ENCODE measurements at regions not wholly inside any gene's neighbourhood (a gene's known extent, or its start where the extent isn't known, plus 50 kb on each side); places are given as distances from the start of the nearest gene placed in this dataset.

DNA sequence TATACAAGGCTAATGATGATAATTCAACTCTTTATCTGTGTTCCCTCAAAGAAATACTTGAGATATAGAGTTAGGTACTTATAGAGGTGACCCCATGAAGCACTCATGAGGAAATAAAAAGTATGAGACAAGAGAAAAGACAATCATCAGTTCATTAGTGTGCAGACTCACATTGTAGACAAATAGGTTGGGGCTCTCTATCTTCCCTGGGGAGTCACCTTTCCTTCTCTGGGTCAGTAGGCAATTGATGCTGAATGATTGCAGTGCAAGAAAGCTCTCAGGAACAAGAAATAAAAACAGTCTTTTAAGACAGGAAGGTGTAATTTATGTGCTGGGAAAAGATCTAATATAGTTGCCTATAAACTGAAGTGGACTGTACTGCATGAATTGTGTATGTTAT is 1357.6 kb upstream of the EPHA6 start:
- no peaks in the 10 kb centered on the region for H3K9me3 ChIP-seq (ENCODE audit: insufficient read depth, low read length)
- H2AFZ ChIP-seq (ENCODE audit: low read depth, low read length, severe bottlenecking), result no peak overlapping the region
- H3K9me2 ChIP-seq (replicated peaks; ENCODE audit: insufficient read depth, low read length), result no peaks in the 10 kb centered on the region
- no peak overlapping the region for H3K4me3 ChIP-seq (ENCODE audit: insufficient read depth, low read length, poor library complexity, severe bottlenecking)
- H4K20me1 ChIP-seq (ENCODE audit: low read depth, low read length), result no peaks in the 10 kb centered on the region
- no peaks in the 10 kb centered on the region for H3K36me3 ChIP-seq (ENCODE audit: low read length)
- no peak for TF ChIP-seq EZH2phosphoT487 (conservative IDR thresholded peaks at IDR 0.05; ENCODE audit: low read length)
- TF ChIP-seq, protein P1, sequence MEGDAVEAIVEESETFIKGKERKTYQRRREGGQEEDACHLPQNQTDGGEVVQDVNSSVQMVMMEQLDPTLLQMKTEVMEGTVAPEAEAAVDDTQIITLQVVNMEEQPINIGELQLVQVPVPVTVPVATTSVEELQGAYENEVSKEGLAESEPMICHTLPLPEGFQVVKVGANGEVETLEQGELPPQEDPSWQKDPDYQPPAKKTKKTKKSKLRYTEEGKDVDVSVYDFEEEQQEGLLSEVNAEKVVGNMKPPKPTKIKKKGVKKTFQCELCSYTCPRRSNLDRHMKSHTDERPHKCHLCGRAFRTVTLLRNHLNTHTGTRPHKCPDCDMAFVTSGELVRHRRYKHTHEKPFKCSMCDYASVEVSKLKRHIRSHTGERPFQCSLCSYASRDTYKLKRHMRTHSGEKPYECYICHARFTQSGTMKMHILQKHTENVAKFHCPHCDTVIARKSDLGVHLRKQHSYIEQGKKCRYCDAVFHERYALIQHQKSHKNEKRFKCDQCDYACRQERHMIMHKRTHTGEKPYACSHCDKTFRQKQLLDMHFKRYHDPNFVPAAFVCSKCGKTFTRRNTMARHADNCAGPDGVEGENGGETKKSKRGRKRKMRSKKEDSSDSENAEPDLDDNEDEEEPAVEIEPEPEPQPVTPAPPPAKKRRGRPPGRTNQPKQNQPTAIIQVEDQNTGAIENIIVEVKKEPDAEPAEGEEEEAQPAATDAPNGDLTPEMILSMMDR (IDR thresholded peaks at IDR 0.05; ENCODE audit: insufficient read depth, low read length, poor library complexity, severe bottlenecking), result no peak
- H3F3A ChIP-seq (ENCODE audit: insufficient read depth), result no peaks in the 10 kb centered on the region
- H3K27ac ChIP-seq (ENCODE audit: low read depth, low read length), result no peak overlapping the region
- H3K4me2 ChIP-seq (ENCODE audit: low read depth, low read length, poor library complexity, severe bottlenecking), result no peak overlapping the region
- no peaks in the 10 kb centered on the region for H3K79me2 ChIP-seq (ENCODE audit: insufficient read depth, low read length)
- no peak overlapping the region for H3K9ac ChIP-seq (ENCODE audit: low read length)
- H3K27me3 ChIP-seq (ENCODE audit: low read length), result no peaks in the 10 kb centered on the region

DNA sequence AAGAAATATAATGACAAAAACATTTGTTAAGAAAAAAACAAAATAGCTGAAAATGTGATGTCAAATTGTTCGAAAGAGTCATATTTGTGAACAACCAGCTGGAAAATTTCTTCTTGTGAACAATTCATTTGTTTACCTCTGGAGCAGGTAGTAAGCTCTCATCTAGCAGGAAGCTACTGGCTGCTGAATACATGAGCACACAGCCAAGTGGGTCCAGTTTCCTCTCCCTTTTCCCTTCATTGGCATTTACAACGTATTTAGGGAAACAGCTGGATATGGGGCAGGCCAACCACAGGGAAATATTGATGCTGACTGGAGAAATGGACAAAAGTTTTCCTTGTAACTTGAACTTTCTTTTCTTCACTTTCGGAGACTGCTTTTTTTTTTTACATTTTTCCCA is 1354.7 kb upstream of the EPHA6 start:
- H3K4me3 ChIP-seq (ENCODE audit: insufficient read depth, low read length, poor library complexity, severe bottlenecking), result no peak overlapping the region
- H3K79me2 ChIP-seq (ENCODE audit: insufficient read depth, low read length), result no peaks in the 10 kb centered on the region
- H3K4me2 ChIP-seq (ENCODE audit: low read depth, low read length, poor library complexity, severe bottlenecking), result no peak overlapping the region
- TF ChIP-seq EZH2phosphoT487 (conservative IDR thresholded peaks at IDR 0.05; ENCODE audit: low read length), result no peak
- TF ChIP-seq, protein P1 (IDR thresholded peaks at IDR 0.05; ENCODE audit: insufficient read depth, low read length, poor library complexity, severe bottlenecking), result no peak
- no peaks in the 10 kb centered on the region for H3K9me2 ChIP-seq (replicated peaks; ENCODE audit: insufficient read depth, low read length)
- no peaks in the 10 kb centered on the region for H3K9me3 ChIP-seq (ENCODE audit: insufficient read depth, low read length)
- H3K27ac ChIP-seq (ENCODE audit: low read depth, low read length), result no peak overlapping the region
- H2AFZ ChIP-seq (ENCODE audit: low read depth, low read length, severe bottlenecking), result no peak overlapping the region
- no peaks in the 10 kb centered on the region for H4K20me1 ChIP-seq (ENCODE audit: low read depth, low read length)
- no peaks in the 10 kb centered on the region for H3K27me3 ChIP-seq (ENCODE audit: low read length)
- no peak overlapping the region for H3K9ac ChIP-seq (ENCODE audit: low read length)
- H3F3A ChIP-seq (ENCODE audit: insufficient read depth), result no peaks in the 10 kb centered on the region
- no peaks in the 10 kb centered on the region for H3K36me3 ChIP-seq (ENCODE audit: low read length)

DNA sequence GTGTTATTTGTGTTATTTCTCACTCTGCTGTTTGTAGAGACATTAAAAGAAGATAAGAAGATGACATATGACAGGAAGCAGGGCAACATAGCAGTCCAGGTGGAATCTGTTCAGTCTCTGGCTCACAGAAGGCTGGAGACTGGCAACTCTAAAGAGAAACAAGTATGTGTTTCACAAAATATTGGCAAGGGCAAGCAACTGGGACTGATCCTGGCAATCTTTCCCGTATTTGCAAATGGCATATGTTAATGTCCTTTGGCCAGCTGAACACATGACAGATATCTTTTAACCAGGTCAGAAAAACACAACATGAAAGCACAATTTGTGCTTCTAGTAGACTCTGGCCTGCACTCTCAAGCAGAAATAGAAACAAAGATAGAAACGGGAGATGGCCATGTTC is 1354.1 kb upstream of the EPHA6 start:
- no peak overlapping the region for H3K4me2 ChIP-seq (ENCODE audit: low read depth, low read length, poor library complexity, severe bottlenecking)
- no peak overlapping the region for H3K27ac ChIP-seq (ENCODE audit: low read depth, low read length)
- no peaks in the 10 kb centered on the region for H3K36me3 ChIP-seq (ENCODE audit: low read length)
- H3F3A ChIP-seq (ENCODE audit: insufficient read depth), result no peaks in the 10 kb centered on the region
- no peak overlapping the region for H3K4me3 ChIP-seq (ENCODE audit: insufficient read depth, low read length, poor library complexity, severe bottlenecking)
- H2AFZ ChIP-seq (ENCODE audit: low read depth, low read length, severe bottlenecking), result no peak overlapping the region
- no peaks in the 10 kb centered on the region for H3K27me3 ChIP-seq (ENCODE audit: low read length)
- TF ChIP-seq, protein P1 (IDR thresholded peaks at IDR 0.05; ENCODE audit: insufficient read depth, low read length, poor library complexity, severe bottlenecking), result no peak
- TF ChIP-seq EZH2phosphoT487 (conservative IDR thresholded peaks at IDR 0.05; ENCODE audit: low read length), result no peak
- H3K79me2 ChIP-seq (ENCODE audit: insufficient read depth, low read length), result no peaks in the 10 kb centered on the region
- no peak overlapping the region for H3K9ac ChIP-seq (ENCODE audit: low read length)
- H3K9me3 ChIP-seq (ENCODE audit: insufficient read depth, low read length), result no peaks in the 10 kb centered on the region
- no peaks in the 10 kb centered on the region for H4K20me1 ChIP-seq (ENCODE audit: low read depth, low read length)
- H3K9me2 ChIP-seq (replicated peaks; ENCODE audit: insufficient read depth, low read length), result no peaks in the 10 kb centered on the region
